ENCODE measurements at regions not wholly inside any gene's neighbourhood (a gene's known extent, or its start where the extent isn't known, plus 50 kb on each side); places are given as distances from the start of the nearest gene placed in this dataset.

DNA sequence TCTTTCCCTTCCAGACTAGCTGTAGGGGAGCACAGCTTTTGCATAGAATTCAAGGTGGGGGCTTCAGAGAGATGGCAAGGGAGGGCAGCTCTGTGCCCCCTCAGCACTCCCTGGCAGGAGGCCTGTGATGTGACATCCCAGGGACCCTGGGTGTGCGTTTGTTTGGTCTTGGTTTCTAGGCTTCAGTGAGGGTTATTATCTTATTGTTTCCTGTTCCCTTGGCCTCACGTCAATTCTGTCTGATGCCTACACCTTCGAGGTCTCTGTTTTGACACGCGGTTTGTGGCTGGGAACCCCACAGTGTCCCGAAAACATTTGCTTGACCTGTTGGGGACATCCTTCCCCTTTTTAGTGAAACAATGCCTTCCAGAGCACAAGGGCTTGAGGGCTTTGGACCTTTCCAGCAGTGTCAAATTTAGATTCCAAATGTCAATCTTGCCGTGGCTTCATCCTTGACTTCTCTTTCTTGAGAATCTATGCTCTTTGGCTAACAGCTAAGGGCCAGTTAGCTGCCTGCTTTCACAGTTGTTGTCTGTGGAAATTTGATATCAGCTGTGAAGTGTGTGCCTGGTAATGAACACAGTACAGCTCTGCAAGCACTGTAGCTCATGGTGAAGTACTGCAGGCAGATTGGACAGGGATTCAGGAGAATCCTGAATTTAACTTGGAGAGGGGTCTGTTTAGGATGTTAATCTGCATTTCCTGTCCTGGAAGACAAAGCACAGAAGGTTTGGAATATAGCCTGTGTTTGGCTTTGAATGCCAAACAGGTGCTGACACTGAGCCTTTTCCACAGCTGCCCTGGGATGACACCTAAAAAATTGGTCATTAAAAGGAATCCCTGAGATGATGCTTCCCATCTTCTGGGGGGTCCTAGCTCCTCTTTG is 108.2 kb upstream of the CXCR4 start (continued):
- TF ChIP-seq CHD2 (IDR thresholded peaks at IDR 0.05; ENCODE audit: borderline replicate concordance, low read depth, low read length) (peak; percentile 87), MAX (IDR thresholded peaks at IDR 0.05; ENCODE audit: low read depth, low read length) (peak; percentile 76; the same call in 1 of the 2 replicates), NRF1 (conservative IDR thresholded peaks at IDR 0.05; ENCODE audit: low read depth, low read length) (no peak), RCOR1 (conservative IDR thresholded peaks at IDR 0.05; ENCODE audit: low read depth, low read length) (no peak), KLF5 (IDR thresholded peaks at IDR 0.05; ENCODE audit: partially characterized antibody) (peak; percentile 81), NFYA (IDR thresholded peaks at IDR 0.05; ENCODE audit: borderline replicate concordance, low read depth, low read length) (no peak), CBFB (IDR thresholded peaks at IDR 0.05; ENCODE audit: low read depth) (no peak), RBBP5 (conservative IDR thresholded peaks at IDR 0.05) (no peak), EED (IDR thresholded peaks at IDR 0.05; ENCODE audit: low read depth) (peak; percentile 46; the same call in 1 of the 2 replicates), CEBPB (IDR thresholded peaks at IDR 0.05; ENCODE audit: borderline replicate concordance in 1 of 2, low read depth in 2 of 2, low read length in 2 of 2) (no peak), ZNF622 (IDR thresholded peaks at IDR 0.05) (no peak), NR2C2 (IDR thresholded peaks at IDR 0.05; ENCODE audit: borderline replicate concordance, control insufficient read depth, insufficient read length, low read depth) (no peak), TBL1XR1 (IDR thresholded peaks at IDR 0.05; ENCODE audit: low read depth, low read length) (peak; percentile 39; the same call in 1 of the 2 replicates), ZSCAN29 (IDR thresholded peaks at IDR 0.05) (no peak), ZBTB33 (IDR thresholded peaks at IDR 0.05) (no peak), POLR2AphosphoS5 (IDR thresholded peaks at IDR 0.05; ENCODE audit: low read length) (no peak), MXI1 (IDR thresholded peaks at IDR 0.05; ENCODE audit: low read depth, low read length) (peak; percentile 60; the same call in 1 of the 2 replicates), NR2F1 (conservative IDR thresholded peaks at IDR 0.05) (peak; percentile 88), RAD21 (IDR thresholded peaks at IDR 0.05; ENCODE audit: insufficient read depth, low read depth, low read length) (0 out of 2 replicates have a peak, but pooled peaks have one; percentile 3), ZNF217 (IDR thresholded peaks at IDR 0.05) (no peak), KAT2A (conservative IDR thresholded peaks at IDR 0.05; ENCODE audit: control insufficient read depth, low read depth, low read length) (no peak), RAD51 (IDR thresholded peaks at IDR 0.05) (no peak)
- TF ChIP-seq, protein P1, sequence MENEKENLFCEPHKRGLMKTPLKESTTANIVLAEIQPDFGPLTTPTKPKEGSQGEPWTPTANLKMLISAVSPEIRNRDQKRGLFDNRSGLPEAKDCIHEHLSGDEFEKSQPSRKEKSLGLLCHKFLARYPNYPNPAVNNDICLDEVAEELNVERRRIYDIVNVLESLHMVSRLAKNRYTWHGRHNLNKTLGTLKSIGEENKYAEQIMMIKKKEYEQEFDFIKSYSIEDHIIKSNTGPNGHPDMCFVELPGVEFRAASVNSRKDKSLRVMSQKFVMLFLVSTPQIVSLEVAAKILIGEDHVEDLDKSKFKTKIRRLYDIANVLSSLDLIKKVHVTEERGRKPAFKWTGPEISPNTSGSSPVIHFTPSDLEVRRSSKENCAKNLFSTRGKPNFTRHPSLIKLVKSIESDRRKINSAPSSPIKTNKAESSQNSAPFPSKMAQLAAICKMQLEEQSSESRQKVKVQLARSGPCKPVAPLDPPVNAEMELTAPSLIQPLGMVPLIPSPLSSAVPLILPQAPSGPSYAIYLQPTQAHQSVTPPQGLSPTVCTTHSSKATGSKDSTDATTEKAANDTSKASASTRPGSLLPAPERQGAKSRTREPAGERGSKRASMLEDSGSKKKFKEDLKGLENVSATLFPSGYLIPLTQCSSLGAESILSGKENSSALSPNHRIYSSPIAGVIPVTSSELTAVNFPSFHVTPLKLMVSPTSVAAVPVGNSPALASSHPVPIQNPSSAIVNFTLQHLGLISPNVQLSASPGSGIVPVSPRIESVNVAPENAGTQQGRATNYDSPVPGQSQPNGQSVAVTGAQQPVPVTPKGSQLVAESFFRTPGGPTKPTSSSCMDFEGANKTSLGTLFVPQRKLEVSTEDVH (IDR thresholded peaks at IDR 0.05; ENCODE audit: low read depth, partially characterized antibody): peak; percentile 72

All from GM12878 (cell line).